ENCODE measurements at regions not wholly inside any gene's neighbourhood (a gene's known extent, or its start where the extent isn't known, plus 50 kb on each side); places are given as distances from the start of the nearest gene placed in this dataset.
"Not testable (repeated sequence)": the region's sequence is repeated elsewhere in the genome, so short reads cannot be mapped to it uniquely, and the experiment has no call there.

DNA sequence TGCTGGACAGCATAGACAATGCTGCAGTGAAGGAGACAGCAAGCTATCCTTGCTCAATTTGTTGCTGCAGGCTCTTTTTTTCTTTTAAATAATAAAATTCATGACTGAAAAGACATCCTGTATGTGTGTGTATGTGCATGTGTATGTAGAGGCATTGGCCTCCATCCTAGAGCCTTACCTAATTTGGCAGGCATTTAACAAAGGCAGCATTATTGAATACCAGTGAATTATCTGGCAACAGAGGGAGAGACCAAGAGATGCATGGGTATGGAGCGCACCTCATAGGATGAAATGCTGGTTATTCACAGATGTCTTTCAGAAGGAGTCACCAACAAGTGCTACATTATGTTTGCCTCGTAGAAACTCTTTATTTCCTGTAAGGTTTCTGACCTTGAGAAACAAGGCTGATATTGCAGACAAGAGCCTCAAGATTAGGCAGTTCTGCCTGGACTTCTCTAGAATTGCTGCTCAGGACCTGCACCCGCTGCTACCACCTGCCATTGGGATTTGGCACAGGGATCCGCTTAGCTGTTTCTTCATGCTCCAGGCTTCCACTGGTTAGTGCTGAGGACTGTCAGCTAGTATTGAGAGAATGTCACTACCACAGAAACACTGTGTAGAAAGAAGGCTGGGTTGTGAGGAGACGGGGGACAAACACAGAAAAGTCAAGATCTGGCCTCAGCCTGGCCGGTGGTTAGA, 247.7 kb upstream of the RFX3 start:
- DNase-seq, result no peak

DNA sequence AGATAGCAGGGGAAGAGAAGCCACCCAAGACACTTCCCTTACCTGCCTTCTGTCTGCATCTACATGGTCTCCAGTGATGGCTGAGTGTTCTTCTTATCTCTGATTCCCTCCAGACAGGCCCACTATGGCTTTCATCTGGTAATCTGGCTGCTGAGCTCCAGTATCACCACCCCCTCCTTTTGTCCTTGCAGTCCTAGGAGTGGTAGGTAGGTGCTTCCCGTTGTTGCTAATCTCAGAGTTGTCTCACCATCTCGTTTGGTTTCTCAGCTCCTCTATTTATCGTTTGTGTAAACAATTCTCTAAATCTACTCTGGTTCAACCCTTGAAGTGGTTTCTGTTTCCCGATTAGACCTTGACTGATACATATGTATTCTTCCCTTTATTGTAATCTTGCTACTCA, 243.8 kb upstream of the RFX3 start:
- no peak for DNase-seq

DNA sequence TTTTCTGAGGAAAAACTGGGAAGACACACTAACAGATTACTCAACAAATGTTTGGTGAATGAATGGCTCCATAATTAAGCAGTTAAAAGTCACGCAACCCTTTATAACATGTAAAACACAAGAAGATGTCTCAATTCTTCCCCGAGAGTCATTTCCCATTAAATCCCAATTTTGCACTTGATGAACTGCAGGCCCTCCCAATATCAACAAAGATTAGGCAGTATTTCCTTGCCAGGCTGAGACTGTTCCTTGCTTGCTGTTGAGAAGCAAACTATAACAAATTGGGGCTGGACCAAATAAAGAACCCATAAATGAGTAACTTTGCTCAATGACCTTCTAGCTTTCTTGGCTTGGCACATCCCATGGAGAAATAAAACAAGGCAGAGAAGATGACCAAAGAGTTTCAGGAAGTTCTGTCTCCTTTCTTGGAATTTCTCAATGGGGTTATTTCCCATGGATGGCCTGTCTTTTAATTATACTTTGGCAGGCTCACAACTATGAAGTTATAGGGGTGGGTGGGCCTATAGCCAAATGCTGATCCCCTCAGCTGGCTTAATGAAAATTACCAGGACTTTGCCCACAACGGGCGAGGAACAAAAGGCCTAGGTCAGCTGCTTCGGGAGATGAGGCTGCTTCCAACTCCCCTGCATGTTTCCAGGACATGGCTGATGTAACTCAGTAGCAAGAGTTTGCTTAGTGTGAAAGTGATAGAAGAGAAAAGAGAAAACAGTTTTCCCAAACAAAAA, 243.1 kb upstream of the RFX3 start:
- peak; percentile 62 for DNase-seq

DNA sequence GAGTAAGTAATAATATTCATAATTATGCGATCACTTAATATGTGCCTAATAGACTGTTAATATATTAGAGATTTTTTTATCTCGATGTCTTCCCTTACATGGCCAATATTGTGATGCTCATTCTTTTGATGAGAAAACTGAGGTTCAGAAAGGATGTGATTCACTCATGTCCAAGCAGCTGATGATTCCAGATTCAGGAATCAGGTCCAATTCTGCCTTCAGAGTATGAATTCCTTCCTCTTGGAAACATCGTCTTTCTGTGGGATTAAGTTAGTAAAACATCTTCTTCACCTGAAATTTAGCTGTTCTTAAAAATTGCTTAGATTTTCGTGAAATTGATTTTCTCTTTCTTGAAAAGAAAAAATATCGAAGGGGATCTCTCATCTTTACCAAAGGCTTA, 242.5 kb upstream of the RFX3 start:
- peak; percentile 68 for DNase-seq

DNA sequence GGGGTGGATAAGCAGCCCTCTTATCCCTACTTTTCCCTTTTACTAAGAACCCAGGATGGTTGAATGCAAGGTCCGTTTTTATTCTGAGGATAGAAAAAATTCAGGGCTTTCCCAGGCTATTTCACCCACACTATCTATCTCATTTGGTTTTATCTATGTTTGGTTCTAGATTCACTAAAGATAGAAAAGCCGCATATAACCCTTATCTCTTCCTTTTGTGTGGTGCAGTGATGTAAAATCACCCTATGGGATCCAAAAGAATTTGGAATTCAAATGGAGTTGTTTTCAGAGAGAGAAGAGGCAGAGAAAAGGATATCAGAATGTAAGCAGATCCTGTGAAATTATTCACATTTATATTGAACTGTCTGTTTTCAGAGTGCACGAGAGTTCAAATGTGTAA, 236.3 kb upstream of the RFX3 start:
- DNase-seq, result no peak

DNA sequence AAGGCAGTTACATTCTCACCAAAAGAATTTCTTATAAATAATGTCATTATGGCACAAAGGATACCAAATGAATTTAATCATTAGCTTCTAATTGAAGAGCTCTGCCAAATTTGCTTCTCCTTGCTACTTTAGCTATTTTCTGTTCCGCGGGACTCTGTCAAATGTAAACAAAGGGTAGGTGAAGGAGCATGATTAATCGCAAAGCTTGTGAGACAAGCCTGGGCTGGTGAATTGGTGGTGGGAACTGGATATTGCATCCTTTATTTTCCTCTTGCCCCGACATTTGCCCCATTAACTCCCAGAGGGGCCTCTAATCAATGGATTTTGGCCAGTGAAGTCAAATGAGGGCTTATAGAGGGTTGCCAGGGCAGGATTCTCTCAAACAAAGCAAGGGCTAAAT, 234.2 kb upstream of the RFX3 start:
- no peak for DNase-seq

DNA sequence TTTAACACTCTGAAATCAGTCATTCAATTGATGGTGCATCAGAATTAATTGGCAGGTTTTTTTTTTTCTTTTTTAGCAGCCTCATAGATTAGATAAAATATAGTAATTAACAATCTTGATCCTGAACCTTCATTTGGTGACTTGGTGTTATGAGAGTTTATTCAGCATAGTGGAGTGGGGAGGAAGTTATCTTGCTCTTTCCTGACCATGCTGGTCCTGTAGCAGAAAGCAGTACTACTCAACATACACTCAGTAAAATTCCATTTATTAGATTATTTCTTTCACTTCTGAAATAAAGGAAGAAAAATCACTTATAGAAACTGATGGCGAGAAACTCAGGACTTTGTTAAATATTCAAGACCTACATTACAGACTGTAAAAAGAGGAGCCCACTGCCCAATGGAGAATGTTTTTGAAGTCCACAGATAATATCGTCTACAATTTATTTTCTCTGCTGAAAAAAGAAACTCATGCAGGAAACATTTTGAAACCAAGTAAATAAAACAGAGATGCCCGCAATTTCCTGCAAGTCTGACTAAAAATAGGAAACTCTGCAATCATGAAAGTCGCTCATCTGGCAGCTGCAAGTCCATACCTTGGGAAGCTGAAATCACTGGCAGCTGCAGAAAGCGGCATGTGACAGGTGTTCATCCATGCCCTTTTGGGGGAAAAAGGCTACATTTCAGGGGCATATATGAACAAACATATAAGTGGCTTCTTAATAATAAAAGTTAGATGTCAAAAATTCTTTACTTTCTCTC, 233.2 kb upstream of the RFX3 start:
- DNase-seq, result no peak

DNA sequence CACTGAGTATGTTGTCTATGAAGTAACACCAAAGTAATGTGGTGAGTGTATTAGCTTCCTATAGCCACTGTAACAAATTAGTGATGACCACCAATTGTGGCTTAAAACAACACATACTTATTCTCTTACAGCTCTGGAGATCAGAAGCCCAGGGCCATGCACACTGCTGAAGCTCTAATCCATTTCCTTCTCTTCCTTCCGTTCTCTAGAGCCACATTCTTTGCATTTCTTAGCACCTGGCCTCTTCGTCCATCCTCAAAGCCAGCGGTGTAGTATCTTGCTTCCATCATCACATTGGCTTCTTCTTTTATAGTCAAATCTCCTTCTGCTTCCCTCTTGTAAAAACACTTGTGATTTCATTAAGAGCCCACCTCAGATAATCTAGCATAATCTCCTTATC, 230.3 kb upstream of the RFX3 start:
- DNase-seq, result no peak

DNA sequence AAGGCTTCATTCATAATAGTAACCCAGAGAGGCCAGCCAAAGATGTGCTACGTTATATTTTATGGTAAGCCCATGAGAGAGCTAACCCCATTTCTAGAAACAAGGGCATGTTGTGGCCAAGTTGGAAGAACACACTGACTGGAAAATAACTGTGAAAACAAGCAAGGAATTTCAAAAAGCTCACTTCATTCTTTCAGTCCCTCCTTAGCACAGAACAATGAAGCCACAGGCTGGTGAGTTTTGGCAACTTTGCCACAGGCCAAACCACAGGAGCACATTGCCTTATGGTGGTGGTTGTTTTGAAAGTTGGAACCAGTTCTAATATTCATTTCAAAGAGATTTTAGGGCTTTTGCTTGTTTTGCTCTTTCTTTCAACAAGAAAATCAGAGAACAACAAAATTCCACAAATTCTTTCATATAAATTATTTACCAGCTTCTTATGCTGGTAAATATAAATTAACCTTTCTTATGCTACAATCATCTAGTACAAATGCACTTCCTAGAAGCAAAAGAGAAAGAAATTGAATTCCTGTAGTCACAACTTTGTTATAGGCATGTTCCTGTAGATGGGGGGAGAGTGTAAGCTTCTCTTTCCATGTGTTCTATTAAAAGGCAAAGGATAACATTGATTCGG, 225.4 kb upstream of the RFX3 start:
- DNase-seq, result peak; percentile 64

DNA sequence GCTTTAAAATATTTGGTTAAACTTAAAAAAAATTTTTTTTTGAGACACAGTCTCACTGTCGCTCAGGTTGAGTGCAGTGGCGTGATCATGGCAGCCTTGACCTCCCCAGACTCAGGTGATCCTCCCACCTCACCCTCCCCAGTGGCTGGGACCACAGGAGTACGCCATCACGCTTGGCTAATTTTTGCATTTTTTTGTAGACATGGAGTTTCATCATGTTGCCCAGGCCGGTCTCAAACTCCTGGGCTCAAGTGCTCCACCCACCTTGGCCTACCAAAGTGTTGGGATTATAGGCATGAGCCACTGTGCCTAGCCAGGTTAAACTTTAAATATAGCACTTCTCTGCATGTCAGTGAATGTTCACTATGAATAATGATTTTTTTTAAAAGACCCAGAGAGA, 224.5 kb upstream of the RFX3 start:
- no peak for DNase-seq

DNA sequence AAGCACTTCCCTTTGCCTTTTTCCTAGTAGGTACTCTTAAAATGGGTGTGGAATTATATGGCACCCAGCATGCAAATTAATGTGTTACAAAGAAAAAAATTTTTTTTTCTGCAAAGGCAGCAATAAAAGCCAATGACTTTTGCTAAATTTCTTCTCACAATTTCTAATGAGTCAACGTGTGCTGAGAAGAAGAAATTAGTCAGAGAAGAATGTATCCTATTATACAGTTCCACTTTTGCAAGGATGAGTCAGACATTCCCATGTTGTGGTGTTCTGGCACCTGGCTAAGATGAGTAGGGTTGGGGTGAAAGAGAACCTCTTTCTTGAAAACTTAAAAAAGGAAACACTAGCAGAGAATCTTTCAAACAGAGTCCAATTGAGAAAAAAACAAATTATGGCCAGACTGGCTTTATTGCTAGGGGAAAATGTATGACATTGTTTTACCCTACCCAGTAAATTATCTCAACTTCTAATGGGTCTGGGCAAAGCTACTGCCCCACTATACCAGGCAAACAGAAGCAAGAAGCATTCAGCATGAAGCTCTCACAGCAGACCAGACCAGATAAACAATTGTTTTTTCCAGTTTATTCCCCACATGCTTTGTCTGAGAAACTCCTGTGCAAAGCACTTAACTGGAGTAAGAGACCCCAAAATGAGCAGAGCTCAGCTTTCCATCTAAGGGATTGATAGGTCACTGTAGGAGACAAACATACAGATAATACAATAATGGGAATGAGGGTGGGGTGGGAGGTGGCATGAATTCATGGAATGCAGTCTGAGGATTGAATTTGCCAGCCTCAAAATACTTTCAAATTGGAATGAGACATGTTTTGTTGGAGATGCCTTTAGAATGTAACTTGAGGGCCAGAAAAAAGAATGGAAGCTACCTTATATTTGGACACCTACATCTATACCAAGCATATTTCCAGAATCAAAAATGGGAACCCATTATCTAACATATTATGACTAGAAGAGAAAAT, 220.8 kb upstream of the RFX3 start:
- DNase-seq, result peak; percentile 92

DNA sequence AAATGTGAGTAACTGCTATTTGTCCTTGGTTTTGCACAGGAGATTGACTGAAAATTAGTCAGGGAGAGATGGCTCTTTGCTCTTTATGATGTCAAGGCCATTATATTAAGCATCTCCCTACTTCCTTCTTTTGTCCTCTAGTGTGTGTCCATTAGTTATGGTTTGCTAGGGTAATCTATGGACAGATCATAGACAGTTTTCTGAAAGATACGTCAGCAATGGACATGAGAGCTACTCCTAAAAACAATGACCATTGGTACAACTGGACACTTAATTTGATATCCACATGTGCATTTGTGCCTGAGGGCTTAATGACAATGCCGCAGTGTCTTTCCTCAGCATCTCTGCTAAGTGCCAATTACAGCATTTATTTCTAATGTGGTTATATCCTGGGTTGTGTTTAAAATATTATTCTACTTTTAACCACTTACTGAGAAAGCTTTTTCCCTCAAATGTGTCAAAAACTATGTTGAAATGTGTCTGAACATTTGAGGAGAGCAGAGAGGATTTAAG, 218.2 kb upstream of the RFX3 start:
- DNase-seq, result no peak

DNA sequence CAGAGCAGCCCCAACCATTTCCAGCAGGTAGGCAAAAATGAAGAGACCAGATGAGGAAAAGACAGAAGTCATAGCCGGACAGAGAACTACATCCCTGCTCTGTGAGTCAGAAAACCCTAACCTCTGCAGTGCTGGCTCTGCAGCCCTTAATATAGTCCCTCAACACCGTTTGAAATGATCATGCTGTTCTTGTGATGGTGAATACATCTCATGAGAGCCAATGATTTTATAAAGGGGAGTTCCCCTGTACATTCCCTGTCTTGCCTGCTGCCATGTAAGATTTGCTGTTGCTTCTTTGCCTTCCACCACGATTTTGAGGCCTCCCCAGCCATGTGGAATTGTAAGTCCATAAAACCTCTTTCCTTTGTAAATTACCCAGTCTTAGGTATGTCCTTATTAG, 216.8 kb upstream of the RFX3 start:
- no peak for DNase-seq

DNA sequence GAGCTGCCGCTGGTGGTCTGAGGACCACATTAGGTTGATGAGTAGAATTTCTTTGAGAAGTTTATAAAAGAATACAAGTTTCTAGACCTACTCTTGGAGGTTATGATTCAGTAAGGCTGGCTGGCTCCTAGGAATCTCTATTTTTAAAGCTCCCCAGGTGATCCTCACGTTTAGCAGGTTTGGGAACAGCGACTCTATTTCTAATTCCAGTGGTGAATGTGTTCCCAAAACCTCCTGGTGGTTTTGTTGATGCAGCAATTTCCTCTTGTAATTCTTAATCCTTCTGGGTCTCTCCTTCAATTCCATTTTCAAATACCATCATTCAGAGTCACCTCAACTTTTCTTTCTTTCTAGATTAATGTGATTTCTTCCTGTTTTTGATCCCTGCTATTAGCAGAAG, 215.9 kb upstream of the RFX3 start:
- no peak for DNase-seq

DNA sequence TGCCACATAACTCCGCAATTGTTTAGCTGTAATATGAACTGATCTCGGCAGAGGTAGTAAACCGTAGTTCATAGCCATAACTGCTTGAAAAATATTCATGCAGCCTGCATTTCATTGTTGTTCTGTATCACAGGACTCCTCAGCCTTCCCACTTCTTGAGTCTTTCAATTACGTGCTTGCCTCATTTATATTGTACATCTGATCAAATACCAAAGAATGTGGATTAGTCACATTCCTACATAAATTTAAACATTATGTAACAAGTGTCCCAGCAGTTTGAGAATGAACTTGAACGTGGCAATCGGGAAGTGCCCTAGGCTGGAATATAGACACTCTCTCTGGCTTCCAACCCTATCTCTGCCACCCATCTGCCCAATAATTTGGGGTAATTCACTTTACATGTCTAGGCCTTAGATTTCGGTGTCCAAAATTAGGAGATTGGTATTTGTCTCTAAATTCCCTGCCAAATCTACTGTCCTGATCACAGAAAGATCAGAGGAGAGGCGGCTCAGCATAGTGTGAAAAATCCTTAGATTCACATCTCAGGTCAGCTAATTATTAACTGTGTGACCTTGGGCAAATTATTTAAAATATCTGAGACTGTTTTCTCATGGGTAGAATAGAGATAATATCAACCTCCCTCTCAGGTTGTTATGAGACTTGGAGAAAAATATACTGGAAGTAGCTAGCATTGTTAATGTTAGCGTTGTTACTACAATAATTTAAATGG, 215.1 kb upstream of the RFX3 start:
- peak; percentile 70 for DNase-seq

DNA sequence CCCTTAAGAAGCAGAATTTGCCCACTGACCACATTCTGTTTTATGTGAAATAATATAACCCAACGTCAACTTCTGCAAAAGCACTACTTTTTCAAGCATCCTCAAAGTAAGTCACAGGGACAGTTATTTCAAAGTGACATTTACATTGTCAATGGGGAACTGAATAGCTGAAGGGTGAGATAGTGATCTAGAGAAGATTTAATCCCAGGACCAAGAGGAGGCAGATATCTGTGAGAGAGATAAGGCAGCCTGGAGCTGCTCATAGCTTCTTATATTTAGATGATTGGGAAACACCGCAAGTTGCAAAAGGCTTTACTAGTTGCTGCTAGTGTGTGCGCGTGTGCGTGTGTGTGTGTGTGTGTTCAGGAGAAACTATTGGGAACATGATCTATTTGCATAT, 210.4 kb upstream of the RFX3 start:
- DNase-seq, result no peak

DNA sequence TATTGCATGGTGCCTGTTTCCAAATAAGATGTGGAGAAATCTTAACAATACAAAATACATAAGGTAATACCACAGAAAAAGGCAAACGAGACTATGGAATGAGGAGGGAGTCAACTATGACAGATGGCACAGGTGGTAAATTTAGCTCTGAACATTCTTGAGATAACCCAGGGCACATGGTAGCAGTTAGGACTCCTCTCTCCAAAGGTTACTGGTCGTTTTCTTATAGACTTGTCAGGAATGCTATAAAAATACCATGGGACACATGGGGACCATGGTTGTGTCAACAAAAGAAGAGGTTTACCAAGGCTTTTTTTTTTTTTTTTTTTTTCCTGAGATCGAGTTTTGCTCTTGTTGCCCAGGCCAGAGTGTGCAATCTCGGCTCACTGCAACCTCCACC, 209.4 kb upstream of the RFX3 start:
- no peak for DNase-seq

DNA sequence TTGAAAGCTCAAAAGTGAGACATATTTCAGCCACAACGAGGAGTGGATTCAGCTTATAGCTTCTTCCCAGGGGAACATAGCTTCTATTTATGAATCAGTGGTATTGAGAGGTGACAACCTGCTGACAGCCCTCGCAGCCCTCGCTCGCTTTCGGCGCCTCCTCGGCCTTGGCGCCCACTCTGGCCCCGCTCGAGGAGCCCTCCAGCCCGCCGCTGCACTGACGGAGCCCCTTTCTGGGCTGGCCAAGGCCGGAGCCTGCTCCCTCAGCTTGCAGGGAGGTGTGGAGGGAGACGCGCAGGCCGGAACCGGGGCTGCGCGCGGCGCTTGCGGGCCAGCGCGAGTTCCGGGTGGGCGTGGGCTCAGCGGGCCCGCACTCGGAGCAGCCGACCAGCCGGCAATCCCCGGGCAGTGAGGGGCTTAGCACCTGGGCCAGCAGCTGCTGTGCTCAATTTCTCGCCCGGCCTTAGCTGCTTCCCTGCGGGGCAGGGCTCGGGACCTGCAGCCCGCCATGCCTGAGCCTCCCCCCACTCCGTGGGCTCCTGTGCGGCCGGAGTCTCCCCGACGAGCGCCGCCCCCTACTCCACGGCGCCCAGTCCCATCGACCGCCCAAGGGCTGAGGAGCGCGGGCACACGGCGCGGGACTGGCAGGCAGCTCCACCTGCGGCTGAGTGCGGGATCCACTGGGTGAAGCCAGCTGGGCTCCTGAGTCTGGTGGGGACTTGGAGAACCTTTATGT, 207.9 kb upstream of the RFX3 start:
- DNase-seq, result not testable (repeated sequence)

DNA sequence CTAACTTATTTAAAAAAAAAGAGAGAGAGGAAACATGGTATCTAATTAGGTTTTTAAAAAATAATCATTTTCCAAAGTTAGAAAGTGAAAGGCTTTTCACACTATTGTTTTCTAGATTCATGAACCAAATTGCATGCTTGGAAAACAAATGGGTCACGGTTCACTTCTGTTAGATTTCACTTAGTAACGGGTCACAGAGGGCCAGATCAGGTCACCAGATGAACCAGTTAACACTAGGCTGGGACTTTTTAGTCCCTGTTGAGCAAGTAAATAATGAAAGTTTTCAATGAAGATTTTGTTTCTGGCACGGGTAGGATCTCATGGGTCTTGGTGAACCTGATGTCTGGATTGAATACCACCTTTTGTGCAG, 207.2 kb upstream of the RFX3 start:
- DNase-seq, result no peak
